ENCODE measurements at regions not wholly inside any gene's neighbourhood (a gene's known extent, or its start where the extent isn't known, plus 50 kb on each side); places are given as distances from the start of the nearest gene placed in this dataset.

GRCh38 chr5:125549322-125549911 is 803.0 kb upstream of the ZNF608 start:
- no peak for FAIRE-seq

GRCh38 chr5:125550274-125550673 is 803.8 kb upstream of the ZNF608 start:
- no peak for FAIRE-seq

- no peak for FAIRE-seq
These were observed 804.8 kb upstream of the ZNF608 start for GRCh38 chr5:125551246-125551645.

GRCh38 chr5:125551797-125552196 is 805.4 kb upstream of the ZNF608 start:
- no peak for FAIRE-seq

- FAIRE-seq = no peak
These were observed 806.0 kb upstream of the ZNF608 start for GRCh38 chr5:125552486-125552885.

GRCh38 chr5:125554355-125554754 is 807.9 kb upstream of the ZNF608 start:
- no peak for FAIRE-seq

- FAIRE-seq = no peak
These were observed 809.2 kb upstream of the ZNF608 start for GRCh38 chr5:125555591-125555990.

GRCh38 chr5:125558016-125558415 is 811.6 kb upstream of the ZNF608 start:
- FAIRE-seq = no peak

GRCh38 chr5:125558466-125558865 is 812.0 kb upstream of the ZNF608 start:
- FAIRE-seq = no peak

- FAIRE-seq = no peak
These were observed 812.9 kb upstream of the ZNF608 start for GRCh38 chr5:125559296-125559695.

GRCh38 chr5:125560476-125561225 is 814.2 kb upstream of the ZNF608 start:
- FAIRE-seq = no peak

GRCh38 chr5:125564317-125564975 is 818.0 kb upstream of the ZNF608 start:
- FAIRE-seq = no peak

- no peak for FAIRE-seq
These were observed 828.1 kb upstream of the ZNF608 start for GRCh38 chr5:125574491-125575044.

- no peak for FAIRE-seq
These were observed 828.9 kb upstream of the ZNF608 start for GRCh38 chr5:125575171-125575890.

GRCh38 chr5:125575891-125576505 is 829.6 kb upstream of the ZNF608 start:
- no peak for FAIRE-seq

GRCh38 chr5:125576822-125577221 is 830.4 kb upstream of the ZNF608 start:
- no peak for FAIRE-seq

GRCh38 chr5:125578551-125578950 is 832.1 kb upstream of the ZNF608 start:
- no peak for FAIRE-seq

- no peak for FAIRE-seq
These were observed 832.7 kb upstream of the ZNF608 start for GRCh38 chr5:125579182-125579581.

- FAIRE-seq = no peak
These were observed 834.9 kb upstream of the ZNF608 start for GRCh38 chr5:125581311-125581710.

- no peak for FAIRE-seq
These were observed 835.9 kb upstream of the ZNF608 start for GRCh38 chr5:125582352-125582751.

- FAIRE-seq = no peak
These were observed 837.1 kb upstream of the ZNF608 start for GRCh38 chr5:125583321-125584139.

GRCh38 chr5:125584140-125584520 is 837.7 kb upstream of the ZNF608 start:
- FAIRE-seq = no peak
